Umbilical cord (tissue), 1 donor: ENCODE measurements at regions not wholly inside any gene's neighbourhood (a gene's known extent, or its start where the extent isn't known, plus 50 kb on each side); places are given as distances from the start of the nearest gene placed in this dataset.
"Not testable (repeated sequence)": the region's sequence is repeated elsewhere in the genome, so short reads cannot be mapped to it uniquely, and the experiment has no call there.

ENCODE experiments used
- DNase-seq: peaks from one replicate; pipeline ENCODE4 v3.0.0-alpha.2; 2015; ENCODE audit warnings: low spot score

DNA sequence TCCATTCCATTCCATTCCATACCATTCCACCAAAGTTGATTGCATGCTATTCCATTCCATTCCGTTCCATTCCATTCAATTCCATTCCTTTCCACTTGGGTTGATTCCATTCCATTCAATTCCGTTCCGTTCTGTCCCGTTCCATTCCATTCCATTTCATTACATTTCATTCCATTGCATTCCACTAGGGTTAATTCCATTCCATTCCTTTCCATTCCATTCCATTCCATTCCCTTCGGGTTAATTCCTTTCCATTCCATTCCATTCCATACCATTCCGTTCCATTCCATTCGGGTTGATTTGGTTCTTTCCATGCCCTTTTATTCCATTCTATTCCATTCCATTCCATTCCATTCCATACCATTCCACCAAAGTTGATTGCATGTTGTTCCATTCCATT is 131.9 kb downstream of the CWH43 start:
- DNase-seq = not testable (repeated sequence)

GRCh38 chr4:49118379-49119212 is 132.5 kb downstream of the CWH43 start:
- not testable (repeated sequence) for DNase-seq

DNA sequence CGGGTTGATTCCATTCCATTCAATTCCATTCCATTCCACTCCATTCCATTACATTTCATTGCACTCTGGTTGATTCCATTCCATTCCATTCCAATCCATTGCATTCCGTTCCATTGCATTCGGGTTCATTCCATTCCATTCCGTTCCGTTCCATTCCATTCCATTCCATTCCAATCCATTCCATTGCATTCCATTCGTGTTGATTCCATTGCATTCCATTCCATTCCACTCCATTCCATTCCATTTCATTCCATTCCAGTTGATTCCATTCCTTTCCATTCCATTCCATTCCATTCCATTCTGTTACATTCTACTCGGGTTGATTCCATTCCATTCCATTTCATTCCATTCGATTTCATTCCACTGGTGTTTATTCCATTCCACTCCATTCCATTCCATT is 133.3 kb downstream of the CWH43 start:
- not testable (repeated sequence) for DNase-seq

- DNase-seq = not testable (repeated sequence)
These were observed 134.1 kb downstream of the CWH43 start for GRCh38 chr4:49120042-49120779.

DNA sequence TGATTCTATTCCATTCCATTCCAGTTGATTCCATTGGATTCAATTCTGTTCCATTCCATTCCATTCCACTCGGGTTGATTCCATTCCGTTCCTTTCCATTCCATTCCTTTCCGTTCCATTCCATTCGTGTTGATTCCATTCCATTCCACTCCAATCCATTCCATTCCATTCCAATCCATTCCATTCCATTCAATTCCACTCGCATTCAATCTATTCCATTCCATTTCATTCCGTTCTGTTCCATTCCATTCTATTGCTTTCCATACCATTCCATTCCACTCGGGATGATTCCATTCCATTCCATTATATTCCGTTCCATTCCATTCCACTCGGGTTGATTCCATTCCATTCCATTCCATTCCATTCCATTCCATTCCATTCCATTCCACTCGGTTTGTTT is 134.7 kb downstream of the CWH43 start:
- peak; percentile 77 for DNase-seq

- DNase-seq = not testable (repeated sequence)
These were observed 140.4 kb downstream of the CWH43 start for GRCh38 chr4:49126443-49126842.

- not testable (repeated sequence) for DNase-seq
These were observed 140.8 kb downstream of the CWH43 start for GRCh38 chr4:49126858-49127257.

DNA sequence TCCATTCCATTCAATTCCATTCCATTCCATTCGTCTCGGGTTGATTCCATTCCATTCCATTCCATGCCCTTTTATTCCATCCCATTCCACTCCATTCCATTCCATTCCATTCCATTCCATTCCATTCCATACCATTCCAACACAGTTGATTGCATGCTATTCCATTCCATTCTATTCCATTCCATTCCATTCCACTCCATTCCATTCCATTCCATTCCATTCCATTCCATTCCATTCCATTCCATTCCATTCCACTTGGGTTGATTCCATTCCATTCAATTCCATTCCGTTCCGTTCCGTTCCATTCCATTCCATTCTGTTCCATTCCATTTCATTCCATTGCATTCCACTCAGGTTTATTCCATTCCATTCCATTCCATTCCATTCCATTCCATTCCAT is 143.3 kb downstream of the CWH43 start:
- DNase-seq = not testable (repeated sequence)

DNA sequence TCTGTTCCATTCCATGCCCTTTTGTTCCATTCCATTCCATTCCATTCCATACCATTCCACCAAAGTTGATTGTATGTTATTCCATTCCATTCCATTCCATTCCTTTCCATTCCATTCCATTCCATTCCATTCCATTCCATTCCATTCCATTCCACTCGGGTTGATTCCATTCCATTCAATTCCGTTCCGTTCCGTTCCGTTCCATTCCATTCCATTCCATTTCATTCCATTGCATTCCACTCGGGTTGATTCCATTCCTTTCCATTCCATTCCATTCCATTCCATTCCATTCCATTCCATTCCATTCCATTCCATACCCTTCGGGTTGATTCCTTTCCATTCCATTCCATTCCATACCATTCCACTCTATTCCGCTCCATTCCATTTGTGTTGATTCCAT is 143.8 kb downstream of the CWH43 start:
- DNase-seq = not testable (repeated sequence)

DNA sequence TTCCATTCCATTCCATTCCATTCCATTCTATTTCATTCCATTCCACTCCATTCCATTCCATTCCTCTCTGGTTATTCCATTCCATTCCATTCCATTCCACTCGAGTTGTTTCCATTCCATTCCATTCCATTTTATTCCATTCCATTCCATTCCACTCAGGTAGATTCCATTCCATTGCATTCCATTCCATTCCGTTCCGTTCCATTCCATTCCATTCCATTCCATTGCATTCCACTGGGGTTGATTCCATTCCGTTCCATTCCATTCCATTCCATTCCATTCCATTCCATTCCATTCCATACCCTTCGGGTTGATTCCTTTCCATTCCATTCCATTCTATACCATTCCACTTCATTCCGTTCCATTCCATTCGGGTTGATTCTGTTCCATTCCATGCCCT is 144.6 kb downstream of the CWH43 start:
- not testable (repeated sequence) for DNase-seq

GRCh38 chr4:49137043-49137442 is 151.0 kb downstream of the CWH43 start:
- DNase-seq = not testable (repeated sequence)

GRCh38 chr4:49137961-49138360 is 151.9 kb downstream of the CWH43 start:
- not testable (repeated sequence) for DNase-seq

- not testable (repeated sequence) for DNase-seq
These were observed 152.7 kb downstream of the CWH43 start for GRCh38 chr4:49138818-49139217.

GRCh38 chr4:49139513-49139912 is 153.4 kb downstream of the CWH43 start:
- not testable (repeated sequence) for DNase-seq

DNA sequence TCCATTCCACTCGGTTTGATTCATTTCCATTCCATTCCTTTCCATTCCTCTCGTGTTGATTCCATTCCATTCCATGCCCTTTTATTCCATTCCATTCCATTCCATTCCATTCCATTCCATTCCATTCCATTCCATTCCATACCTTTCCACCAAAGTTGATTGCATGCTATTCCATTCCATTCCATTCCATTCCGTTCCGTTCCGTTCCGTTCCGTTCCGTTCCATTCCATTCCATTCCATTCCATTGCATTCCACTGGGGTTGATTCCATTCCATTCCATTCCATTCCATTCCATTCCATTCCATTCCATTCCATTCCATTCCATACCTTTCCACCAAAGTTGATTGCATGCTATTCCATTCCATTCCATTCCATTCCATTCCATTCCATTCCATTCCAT is 154.3 kb downstream of the CWH43 start:
- not testable (repeated sequence) for DNase-seq

DNA sequence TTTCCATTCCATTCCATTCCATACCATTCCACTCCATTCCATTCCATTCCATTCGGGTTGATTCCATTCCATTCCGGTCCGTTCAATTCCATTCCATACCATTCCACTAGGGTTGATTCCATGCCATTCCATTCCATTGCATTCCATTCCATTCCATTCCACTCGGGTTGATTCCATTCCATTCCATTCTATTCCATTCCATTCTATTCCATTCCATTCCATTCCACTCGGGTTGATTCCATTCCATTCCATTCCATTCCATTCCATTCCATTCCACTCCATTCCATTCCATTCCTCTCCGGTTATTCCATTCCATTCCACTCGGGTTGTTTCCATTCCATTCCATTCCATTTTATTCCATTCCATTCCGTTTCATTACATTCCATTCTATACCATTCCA is 155.9 kb downstream of the CWH43 start:
- not testable (repeated sequence) for DNase-seq

GRCh38 chr4:49147143-49147542 is 161.1 kb downstream of the CWH43 start:
- DNase-seq = not testable (repeated sequence)

GRCh38 chr4:49147596-49147995 is 161.5 kb downstream of the CWH43 start:
- DNase-seq = not testable (repeated sequence)

DNA sequence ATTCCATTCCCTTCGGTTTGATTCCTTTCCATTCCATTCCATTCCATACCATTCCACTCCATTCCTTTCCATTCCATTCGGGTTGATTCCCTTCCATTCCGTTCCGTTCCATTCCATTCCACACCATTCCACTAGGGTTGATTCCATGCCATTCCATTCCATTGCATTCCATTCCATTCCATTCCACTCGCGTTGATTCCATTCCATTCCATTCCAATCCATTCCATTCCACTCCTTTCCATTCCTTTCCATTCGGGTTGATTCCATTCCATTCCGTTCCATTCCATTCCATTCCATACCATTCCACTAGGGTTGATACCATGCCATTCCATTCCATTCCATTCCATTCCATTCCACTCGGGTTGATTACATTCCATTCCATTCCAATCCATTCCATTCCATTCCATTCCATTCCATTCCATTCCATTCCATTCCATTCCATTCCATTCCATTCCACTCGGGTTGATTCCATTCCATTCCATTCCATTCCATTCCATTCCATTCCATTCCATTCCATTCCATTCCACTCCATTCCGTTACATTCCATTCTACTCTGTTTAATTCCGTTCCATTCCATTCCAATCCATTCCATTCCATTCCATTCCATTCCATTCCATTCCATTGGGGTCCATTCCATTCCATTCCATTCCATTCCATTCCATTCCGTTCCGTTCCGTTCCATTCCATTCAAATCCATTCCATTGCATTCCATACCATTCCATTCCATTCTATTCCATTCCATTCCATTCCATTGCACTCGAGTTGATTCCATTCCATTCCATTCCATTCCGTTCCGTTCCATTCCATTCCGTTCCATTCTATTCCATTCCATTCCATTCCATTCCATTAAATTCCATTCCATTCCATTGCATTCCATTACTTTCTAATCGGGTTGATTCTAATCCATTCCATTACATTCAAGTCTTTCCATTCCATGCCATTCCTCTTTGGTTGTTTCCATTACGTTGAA is 163.2 kb downstream of the CWH43 start:
- peak; percentile 87 for DNase-seq

DNA sequence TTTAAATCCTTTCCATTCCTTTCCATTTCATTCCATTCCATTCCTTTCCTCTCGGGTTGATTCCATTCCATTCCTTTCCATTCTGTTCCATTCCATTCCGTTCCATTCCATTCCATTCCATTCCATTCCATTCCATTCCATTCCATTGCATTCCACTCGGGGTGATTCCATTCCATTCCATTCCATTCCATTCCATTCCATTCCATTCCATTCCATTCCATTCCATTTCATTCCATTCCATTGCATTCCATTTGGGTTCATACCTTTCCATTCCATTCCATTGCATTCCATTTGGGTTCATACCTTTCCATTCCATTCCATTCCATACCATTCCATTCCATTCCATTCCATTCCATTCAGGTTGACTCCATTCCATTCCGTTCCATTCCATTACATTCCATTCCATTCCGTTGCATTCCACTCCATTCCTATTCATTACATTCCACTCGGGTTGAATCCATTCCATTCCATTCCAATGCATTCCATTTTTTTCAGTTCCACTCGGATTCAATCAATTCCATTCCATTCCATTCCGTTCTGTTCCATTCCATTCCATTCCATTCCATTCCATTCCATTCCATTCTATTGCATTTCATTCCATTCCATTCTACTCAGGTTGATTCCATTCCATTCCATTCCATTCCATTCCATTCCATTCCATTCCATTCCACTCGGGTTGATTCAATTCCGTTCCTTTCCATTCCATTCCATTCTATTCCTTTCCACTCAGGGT is 164.4 kb downstream of the CWH43 start:
- DNase-seq = peak; percentile 13

DNA sequence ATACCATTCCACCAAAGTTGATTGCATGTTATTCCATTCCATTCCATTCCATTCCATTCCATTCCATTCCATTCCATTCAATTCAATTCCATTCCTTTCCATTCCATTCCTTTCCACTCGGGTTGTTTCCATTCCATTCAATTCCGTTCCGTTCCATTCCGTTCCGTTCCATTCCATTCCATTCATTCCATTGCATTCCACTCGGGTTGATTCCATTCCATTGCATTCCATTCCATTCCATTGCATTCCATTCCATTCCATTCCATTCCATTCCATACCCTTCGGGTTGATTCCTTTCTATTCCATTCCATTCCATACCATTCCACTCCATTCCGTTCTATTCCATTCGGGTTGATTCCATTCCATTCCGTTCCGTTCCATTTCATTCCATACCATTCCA is 166.9 kb downstream of the CWH43 start:
- DNase-seq = not testable (repeated sequence)
